Stimulated activated CD4-positive, alpha-beta T cell treated with anti-CD3 and anti-CD28 coated beads, TNF-alpha, amount 100 ng/mL, for 48 hours (primary cell): ENCODE measurements at regions not wholly inside any gene's neighbourhood (a gene's known extent, or its start where the extent isn't known, plus 50 kb on each side); places are given as distances from the start of the nearest gene placed in this dataset.
"Not testable (repeated sequence)": the region's sequence is repeated elsewhere in the genome, so short reads cannot be mapped to it uniquely, and the experiment has no call there.

ENCODE experiments used
- DNase-seq, 3 donors: peaks; one replicate each; pipeline ENCODE4 v3.0.0-alpha.2; 2020; ENCODE audit warnings: low read depth in 3 of 3

DNA sequence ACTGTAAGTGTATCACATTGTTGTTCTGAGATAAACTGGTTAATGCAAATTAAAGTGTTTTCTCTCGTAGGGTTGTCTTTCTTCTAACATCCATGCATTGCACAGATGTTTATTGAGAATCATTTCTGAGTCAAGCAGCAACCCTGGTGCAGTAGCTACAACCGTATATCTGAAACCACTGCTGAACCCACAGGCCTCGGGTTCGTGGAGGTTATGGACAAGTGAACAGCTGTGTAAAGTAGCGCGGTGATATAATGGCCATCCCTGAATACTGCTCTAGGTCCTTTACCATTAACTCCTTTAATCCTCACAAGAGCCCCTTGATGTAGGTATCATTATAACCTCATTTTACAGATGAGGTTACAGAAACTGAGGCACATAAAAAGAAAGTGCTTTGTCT, 486.1 kb upstream of the TMEM132C start:
- no peak for DNase-seq

DNA sequence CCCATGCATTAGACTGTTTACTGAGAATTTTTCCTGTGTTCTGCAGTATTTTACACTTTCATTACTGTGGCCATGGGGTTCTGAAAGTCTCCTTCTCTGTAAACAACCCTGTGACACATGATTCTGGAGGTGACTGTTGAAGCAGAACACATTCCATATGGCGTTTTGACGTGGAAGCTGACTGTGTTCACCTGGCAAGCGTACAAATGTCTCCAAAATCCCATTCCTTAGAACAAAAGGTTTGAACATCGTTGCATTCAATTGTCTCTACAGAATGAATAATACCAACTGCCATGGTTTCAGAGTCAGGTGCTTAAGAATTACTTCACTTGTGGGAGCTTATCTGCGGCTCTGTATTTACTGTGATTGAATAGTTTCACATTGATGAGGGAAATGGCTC, 485.6 kb upstream of the TMEM132C start:
- no peak for DNase-seq

DNA sequence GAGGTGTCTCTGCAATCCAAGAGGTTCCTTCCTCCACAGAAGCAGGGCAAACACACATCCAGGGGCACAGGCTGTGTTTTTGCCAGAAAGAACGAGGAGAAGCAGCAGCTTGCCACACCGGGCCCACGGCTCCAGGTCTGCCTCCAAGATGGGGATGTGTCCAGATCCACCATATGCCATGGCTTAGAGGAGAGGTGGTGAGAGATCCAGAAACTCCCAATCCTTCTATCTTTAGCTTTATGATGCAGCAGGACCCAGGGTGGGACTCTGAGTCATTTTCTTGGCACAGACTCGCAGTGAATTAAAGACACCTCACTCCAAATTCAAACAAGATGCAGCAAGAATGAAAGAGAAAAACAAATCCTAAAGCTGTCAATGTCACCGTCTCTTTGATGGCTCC, 481.4 kb upstream of the TMEM132C start:
- DNase-seq: no peak

GRCh38 chr12:127785986-127786590, 480.9 kb upstream of the TMEM132C start:
- no peak for DNase-seq

GRCh38 chr12:127787544-127787943, 479.4 kb upstream of the TMEM132C start:
- no peak for DNase-seq

- DNase-seq: no peak
Observed at GRCh38 chr12:127790376-127790775, 476.6 kb upstream of the TMEM132C start.

- no peak for DNase-seq
Observed at GRCh38 chr12:127791217-127791616, 475.8 kb upstream of the TMEM132C start.

GRCh38 chr12:127797918-127798317, 469.1 kb upstream of the TMEM132C start:
- no peak for DNase-seq

- no peak for DNase-seq
Observed at GRCh38 chr12:127802271-127802670, 464.7 kb upstream of the TMEM132C start.

- DNase-seq: no peak
Observed at GRCh38 chr12:127803545-127803944, 463.4 kb upstream of the TMEM132C start.

- no peak for DNase-seq
Observed at GRCh38 chr12:127809275-127809674, 457.7 kb upstream of the TMEM132C start.

GRCh38 chr12:127810041-127810440, 456.9 kb upstream of the TMEM132C start:
- no peak for DNase-seq

GRCh38 chr12:127810459-127810858, 456.5 kb upstream of the TMEM132C start:
- DNase-seq: not testable (repeated sequence)

GRCh38 chr12:127811988-127812387, 455.0 kb upstream of the TMEM132C start:
- DNase-seq: no peak

DNA sequence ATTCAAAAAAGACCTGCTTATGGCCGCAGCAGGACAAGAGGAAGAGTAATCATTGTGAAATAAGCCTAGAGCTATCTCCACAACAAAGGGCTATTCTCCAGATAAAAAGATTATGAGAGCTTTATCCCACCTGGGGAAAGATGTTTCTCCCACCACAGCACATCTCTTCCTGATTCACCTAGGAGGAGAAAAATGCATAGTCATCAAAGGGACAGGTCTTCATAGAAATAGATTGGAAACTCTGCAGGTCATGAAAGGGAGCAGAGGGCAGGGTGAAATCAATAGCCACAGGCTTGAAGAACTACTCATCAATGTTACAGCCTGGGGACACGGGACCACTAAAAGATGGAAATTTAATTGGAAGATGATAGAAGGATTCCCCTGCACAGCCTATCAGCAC, 453.8 kb upstream of the TMEM132C start:
- no peak for DNase-seq

DNA sequence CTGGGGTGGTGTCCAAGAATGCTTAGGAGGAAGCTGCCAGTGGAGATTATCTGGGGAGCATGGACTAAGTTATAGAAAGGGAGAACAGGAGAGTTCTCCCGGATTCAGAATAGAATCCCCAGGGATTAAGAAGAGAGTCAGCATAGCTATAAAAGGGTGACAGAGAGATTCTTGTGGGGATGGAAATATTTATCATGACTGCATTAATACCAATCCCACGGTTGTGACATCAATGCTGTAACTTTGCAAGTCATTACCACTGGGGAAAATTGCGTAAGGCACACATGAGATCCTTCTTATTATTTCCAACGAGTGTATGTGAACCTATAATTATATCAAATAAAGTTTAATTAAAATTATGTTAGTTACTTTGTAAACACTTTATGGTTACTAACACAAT, 447.9 kb upstream of the TMEM132C start:
- no peak for DNase-seq

GRCh38 chr12:127820271-127820670, 446.7 kb upstream of the TMEM132C start:
- DNase-seq: no peak

- no peak for DNase-seq
Observed at GRCh38 chr12:127820846-127821245, 446.1 kb upstream of the TMEM132C start.

GRCh38 chr12:127822809-127823411, 444.1 kb upstream of the TMEM132C start:
- no peak for DNase-seq

GRCh38 chr12:127823801-127824200, 443.2 kb upstream of the TMEM132C start:
- DNase-seq: no peak

DNA sequence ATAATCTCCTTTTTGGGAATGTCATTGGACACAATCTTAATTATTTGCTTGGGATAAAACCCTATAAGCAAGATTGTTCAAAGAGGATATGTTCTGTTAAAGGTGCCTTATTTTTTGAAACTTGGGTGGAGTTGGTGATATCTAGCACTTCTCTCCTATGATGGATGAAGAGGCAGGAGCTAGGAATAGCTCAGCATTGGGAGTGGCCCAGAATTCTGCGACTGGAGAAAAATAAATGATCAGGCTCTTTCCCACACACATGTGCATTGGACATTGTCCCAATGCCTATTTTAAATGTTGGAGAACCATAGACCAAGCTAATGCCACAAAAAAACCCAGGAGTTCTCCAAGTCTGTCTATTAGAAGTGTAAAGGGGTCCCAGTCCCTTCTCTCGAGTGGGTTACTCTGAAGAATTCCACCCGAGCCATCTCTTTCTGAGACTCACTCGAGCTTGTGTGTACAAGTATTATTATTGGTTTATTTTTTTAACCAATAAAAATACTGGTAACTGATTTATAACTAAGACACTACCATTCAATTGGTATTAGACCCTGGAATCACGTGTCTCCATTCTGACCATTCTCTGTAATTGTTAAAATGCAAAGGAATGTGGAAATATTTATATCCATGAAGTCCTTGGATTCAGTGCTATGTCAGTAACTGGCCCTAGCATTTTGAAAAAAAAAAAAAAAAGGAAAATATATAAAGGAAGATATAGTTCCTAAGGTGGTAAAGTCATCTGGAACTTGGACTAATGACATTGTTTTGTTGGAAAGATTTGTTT, 437.5 kb upstream of the TMEM132C start:
- DNase-seq: no peak

DNA sequence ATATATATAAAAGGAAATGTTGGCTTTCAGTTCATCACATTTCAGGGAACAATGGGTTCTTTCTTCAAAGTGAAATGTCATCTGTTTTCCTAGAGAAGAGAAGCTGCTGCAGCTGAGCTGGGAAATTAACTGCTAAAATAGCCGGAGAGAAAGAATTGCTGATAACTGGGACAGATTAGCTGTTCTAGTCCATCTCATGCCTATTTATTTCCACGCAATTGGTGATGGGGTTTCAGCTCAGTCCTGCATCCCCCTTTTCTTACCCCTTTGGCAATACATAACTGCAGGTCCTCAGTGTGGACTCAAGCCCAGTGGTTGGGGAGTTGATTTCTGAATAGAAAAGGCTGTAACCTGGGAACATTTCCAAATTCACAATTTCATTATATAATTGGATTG, 436.9 kb upstream of the TMEM132C start:
- DNase-seq: no peak

GRCh38 chr12:127830730-127831129, 436.2 kb upstream of the TMEM132C start:
- no peak for DNase-seq
